MM.1S (cell line): ENCODE measurements at regions not wholly inside any gene's neighbourhood (a gene's known extent, or its start where the extent isn't known, plus 50 kb on each side); places are given as distances from the start of the nearest gene placed in this dataset.

Experiments
- DNase-seq: peaks from one replicate; pipeline ENCODE4 v3.0.0-alpha.2; 2015
- H2AFZ ChIP-seq: fragments of 300-600 bp; sonication (generic); 2 replicates; pipeline ENCODE4 v1.6.0; 2016; ENCODE audit warnings: antibody characterized with exemption, low read length
- H3F3A ChIP-seq: fragments of 300-600 bp; sonication (generic); 2 replicates; pipeline ENCODE4 v1.6.1; 2016; ENCODE audit warnings: mild to moderate bottlenecking, antibody characterized with exemption, low read length, moderate library complexity, mixed read lengths; ENCODE audit not compliant: insufficient read depth
- H3K27ac ChIP-seq: fragments of 300-600 bp; sonication (generic); 2 replicates; pipeline ENCODE4 v1.5.1; 2016; ENCODE audit warnings: mild to moderate bottlenecking, low read length
- H3K27me3 ChIP-seq: fragments of 300-600 bp; sonication (generic); replicated peaks from 2 replicates; pipeline ENCODE4 v1.6.0; 2016; ENCODE audit warnings: low read length; ENCODE audit not compliant: insufficient read depth
- H3K36me3 ChIP-seq: fragments of 300-600 bp; sonication (generic); replicated peaks from 2 replicates; pipeline ENCODE4 v1.6.1; 2016; ENCODE audit warnings: mild to moderate bottlenecking, low read length, mixed read lengths; ENCODE audit not compliant: insufficient read depth
- H3K4me1 ChIP-seq: fragments of 300-600 bp; sonication (generic); 2 replicates; pipeline ENCODE4 v1.6.1; 2016; ENCODE audit warnings: low read length, mixed read lengths
- H3K4me2 ChIP-seq: fragments of 300-600 bp; sonication (generic); 2 replicates; pipeline ENCODE4 v1.6.0; 2016; ENCODE audit warnings: low read depth, low read length
- H3K4me3 ChIP-seq: fragments of 300-600 bp; sonication (generic); 2 replicates; pipeline ENCODE4 v1.5.1; 2016; ENCODE audit warnings: low read length, mixed read lengths
- H3K79me2 ChIP-seq: fragments of 300-600 bp; sonication (generic); 2 replicates; pipeline ENCODE4 v1.6.1; 2016; ENCODE audit warnings: mixed run types, low read length, mixed read lengths
- H3K9ac ChIP-seq: fragments of 300-600 bp; sonication (generic); 2 replicates; pipeline ENCODE4 v1.6.1; 2016; ENCODE audit warnings: low read length, mixed read lengths
- H3K9me2 ChIP-seq: fragments of 300-600 bp; sonication (generic); replicated peaks from 2 replicates; pipeline ENCODE4 v1.6.1; 2016; ENCODE audit warnings: mild to moderate bottlenecking, low read length, mixed read lengths; ENCODE audit not compliant: insufficient read depth
- H3K9me3 ChIP-seq: fragments of 300-600 bp; sonication (generic); replicated peaks from 2 replicates; pipeline ENCODE4 v1.6.1; 2016; ENCODE audit warnings: mild to moderate bottlenecking, low read length, mixed read lengths; ENCODE audit not compliant: insufficient read depth
- H4K20me1 ChIP-seq: fragments of 300-600 bp; sonication (generic); 2 replicates; pipeline ENCODE4 v1.6.1; 2016; ENCODE audit warnings: mild to moderate bottlenecking, low read length, moderate library complexity, mixed read lengths; ENCODE audit not compliant: insufficient read depth
- CTCF ChIP-seq: fragments of 300-600 bp; sonication (generic); IDR thresholded peaks from 2 replicates; pipeline ENCODE4 v1.5.1; 2016; ENCODE audit warnings: antibody characterized with exemption, low read length, mixed read lengths
- EZH2 ChIP-seq: fragments of 300-600 bp; sonication (generic); optimal IDR thresholded peaks from 2 replicates; pipeline ENCODE3; 2017; ENCODE audit warnings: low read depth, mild to moderate bottlenecking, antibody characterized with exemption, low read length, mixed read lengths
- EZH2phosphoT487 ChIP-seq: fragments of 300-600 bp; sonication (generic); IDR thresholded peaks from 2 replicates; pipeline ENCODE4 v1.6.1; 2018; ENCODE audit warnings: antibody characterized with exemption, low read length

DNA sequence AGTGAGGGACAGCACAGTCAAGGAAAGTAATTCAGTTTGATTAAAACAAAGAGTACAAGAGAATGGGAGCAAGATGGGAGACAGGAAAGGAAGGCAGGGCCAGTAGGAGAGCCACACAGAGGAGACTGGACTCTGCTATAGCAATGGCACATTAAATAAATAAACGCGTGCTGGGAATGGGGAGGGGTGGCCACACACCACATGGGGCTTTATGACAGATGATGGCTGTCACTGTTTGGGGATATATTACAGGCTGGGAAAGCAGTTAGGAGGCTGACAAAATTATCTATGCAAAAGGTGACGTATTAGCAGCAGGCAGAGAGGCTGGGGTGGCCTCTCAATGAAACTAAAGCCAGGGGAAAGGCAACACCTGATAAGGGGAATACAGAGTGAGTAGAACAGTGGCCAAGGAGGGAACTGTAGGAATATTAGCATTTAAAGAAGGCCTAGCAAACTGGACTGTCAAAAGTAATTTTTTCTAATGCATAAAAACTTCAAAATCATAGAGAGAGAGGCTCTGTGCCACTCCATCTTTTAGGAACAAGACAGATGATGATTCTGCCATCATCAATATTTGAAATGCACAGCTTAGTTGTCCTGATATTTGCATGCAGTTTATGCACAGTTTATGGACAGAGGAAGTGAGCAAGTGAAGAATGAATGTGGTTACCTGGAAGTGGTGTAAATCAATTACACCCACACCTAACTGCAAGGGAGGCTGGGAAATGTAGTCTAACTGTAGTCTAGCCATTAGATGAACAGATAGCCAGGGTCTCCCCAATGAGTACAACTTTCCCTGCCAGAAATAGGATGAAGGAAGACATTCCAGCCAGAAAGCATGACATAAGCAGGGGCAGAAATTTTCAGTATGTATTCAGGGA is 346.5 kb downstream of the FOXO1 start:
- H3K36me3 ChIP-seq = no peaks in the 10 kb centered on the region
- no peaks in the 10 kb centered on the region for H3K27me3 ChIP-seq
- no peaks in the 10 kb centered on the region for H3F3A ChIP-seq
- H3K9me2 ChIP-seq = no peaks in the 10 kb centered on the region
- H3K9me3 ChIP-seq = no peaks in the 10 kb centered on the region
- H3K4me3 ChIP-seq = no peak overlapping the region
- H4K20me1 ChIP-seq = no peaks in the 10 kb centered on the region
- no peaks in the 10 kb centered on the region for H3K4me1 ChIP-seq
- DNase-seq = no peak
- no peak overlapping the region for H3K9ac ChIP-seq
- no peaks in the 10 kb centered on the region for H3K79me2 ChIP-seq
- no peak for TF ChIP-seq EZH2
- no peak for TF ChIP-seq EZH2phosphoT487
- no peak for TF ChIP-seq CTCF
- H2AFZ ChIP-seq = no peak overlapping the region
- H3K27ac ChIP-seq = no peak overlapping the region
- H3K4me2 ChIP-seq = no peak overlapping the region

- Histone ChIP-seq H3F3A (no peaks in the 10 kb centered on the region), H3K4me1 (no peaks in the 10 kb centered on the region), H3K9ac (no peak overlapping the region), H3K4me2 (no peak overlapping the region), H2AFZ (no peak overlapping the region), H3K9me2 (no peaks in the 10 kb centered on the region), H3K36me3 (no peaks in the 10 kb centered on the region), H4K20me1 (no peaks in the 10 kb centered on the region), H3K4me3 (no peak overlapping the region), H3K27me3 (no peaks in the 10 kb centered on the region), H3K79me2 (no peaks in the 10 kb centered on the region), H3K27ac (no peak overlapping the region), H3K9me3 (no peaks in the 10 kb centered on the region)
- DNase-seq = no peak
- TF ChIP-seq CTCF = no peak
- TF ChIP-seq EZH2 = no peak
- no peak for TF ChIP-seq EZH2phosphoT487
Measured at GRCh38 chr13:40328091-40328490, 338.4 kb downstream of the FOXO1 start.

DNA sequence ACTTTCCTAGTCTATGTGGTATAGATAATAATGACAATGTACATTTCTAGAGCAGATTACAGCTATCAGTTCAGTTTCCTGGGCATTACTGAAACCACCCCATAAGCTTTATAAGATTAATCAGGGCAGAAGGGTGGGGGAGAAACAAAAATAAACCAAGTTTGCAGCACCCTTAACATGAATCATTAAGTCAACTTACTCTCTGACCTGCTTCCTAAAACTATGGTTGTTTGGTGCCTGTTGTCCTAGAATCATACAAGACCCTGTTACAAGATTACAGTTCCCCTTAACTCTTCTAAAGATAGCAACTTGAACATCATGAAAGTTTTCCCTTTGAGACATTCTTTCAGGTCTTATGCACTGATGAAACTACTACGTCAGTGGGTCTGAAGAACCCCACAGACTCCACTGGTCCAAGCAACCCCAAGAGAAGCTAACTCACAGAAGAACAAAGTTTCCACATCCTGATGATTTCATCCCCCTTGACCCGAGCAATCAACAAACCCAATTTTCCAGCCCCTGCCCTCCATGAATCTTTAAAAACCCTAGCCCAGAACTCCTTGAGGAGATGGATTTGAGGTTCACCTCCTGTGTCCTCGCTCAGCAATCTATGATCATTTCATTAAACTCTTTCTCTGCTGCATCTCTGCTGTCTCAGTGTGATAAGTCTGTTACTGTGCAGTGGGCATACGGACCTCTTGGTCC is 336.5 kb downstream of the FOXO1 start:
- no peak for DNase-seq
- Histone ChIP-seq H3K9ac (no peak overlapping the region), H3K27me3 (no peaks in the 10 kb centered on the region), H3K4me3 (no peak overlapping the region), H3K27ac (no peak overlapping the region), H3K9me3 (no peaks in the 10 kb centered on the region), H2AFZ (no peak overlapping the region), H3K4me2 (no peak overlapping the region), H3K36me3 (no peaks in the 10 kb centered on the region), H3K79me2 (no peaks in the 10 kb centered on the region), H4K20me1 (no peaks in the 10 kb centered on the region), H3K9me2 (no peaks in the 10 kb centered on the region), H3K4me1 (no peaks in the 10 kb centered on the region), H3F3A (no peaks in the 10 kb centered on the region)
- TF ChIP-seq EZH2 (no peak), CTCF (no peak), EZH2phosphoT487 (no peak)
